ENCODE measurements at regions not wholly inside any gene's neighbourhood (a gene's known extent, or its start where the extent isn't known, plus 50 kb on each side); places are given as distances from the start of the nearest gene placed in this dataset.

DNA sequence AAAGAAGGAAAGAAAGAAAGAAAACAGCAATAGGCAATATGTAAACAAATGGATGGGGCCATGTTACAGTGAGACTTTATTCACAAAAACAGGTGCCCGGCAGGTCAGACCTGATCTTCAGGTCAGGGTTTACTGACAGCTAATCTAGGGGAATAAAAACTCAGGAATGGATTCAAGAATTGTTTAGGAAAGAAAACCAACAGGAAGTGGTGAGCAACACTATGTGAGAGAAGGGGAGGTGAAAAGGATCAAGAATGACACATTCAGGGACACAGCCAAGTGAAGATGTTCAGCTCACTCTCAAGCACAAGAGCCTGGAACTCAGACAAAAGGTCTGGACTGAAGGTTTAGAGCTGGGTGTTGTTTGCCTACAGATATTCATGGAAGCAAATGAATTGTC, 244.5 kb downstream of the EFNB2 start:
- TF ChIP-seq, protein P1, sequence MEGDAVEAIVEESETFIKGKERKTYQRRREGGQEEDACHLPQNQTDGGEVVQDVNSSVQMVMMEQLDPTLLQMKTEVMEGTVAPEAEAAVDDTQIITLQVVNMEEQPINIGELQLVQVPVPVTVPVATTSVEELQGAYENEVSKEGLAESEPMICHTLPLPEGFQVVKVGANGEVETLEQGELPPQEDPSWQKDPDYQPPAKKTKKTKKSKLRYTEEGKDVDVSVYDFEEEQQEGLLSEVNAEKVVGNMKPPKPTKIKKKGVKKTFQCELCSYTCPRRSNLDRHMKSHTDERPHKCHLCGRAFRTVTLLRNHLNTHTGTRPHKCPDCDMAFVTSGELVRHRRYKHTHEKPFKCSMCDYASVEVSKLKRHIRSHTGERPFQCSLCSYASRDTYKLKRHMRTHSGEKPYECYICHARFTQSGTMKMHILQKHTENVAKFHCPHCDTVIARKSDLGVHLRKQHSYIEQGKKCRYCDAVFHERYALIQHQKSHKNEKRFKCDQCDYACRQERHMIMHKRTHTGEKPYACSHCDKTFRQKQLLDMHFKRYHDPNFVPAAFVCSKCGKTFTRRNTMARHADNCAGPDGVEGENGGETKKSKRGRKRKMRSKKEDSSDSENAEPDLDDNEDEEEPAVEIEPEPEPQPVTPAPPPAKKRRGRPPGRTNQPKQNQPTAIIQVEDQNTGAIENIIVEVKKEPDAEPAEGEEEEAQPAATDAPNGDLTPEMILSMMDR (IDR thresholded peaks at IDR 0.05): no peak
- no peak for TF ChIP-seq POLR2AphosphoS5 (IDR thresholded peaks at IDR 0.05)
